ENCODE measurements at regions not wholly inside any gene's neighbourhood (a gene's known extent, or its start where the extent isn't known, plus 50 kb on each side); places are given as distances from the start of the nearest gene placed in this dataset.
"Not testable (repeated sequence)": the region's sequence is repeated elsewhere in the genome, so short reads cannot be mapped to it uniquely, and the experiment has no call there.

DNA sequence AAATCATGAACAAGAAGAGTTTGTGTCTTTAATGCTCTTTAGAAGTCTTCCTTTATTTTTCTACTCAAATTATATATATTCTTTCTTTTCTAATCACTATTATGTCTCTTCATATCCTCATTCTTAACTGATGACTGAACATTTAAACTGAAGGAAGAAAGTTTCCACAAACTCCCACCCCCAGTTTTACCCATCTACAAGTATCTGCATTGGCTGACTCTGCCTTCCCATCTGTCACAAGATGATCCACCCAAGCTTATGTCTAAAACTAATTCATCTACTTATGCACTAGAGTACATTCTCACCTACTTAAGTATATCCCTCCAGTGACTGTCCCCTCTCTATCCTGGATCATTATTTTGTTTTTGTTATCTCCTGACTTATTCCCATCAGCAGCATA lies 344.5 kb downstream of the PRR16 start:
- TF ChIP-seq, protein P1, sequence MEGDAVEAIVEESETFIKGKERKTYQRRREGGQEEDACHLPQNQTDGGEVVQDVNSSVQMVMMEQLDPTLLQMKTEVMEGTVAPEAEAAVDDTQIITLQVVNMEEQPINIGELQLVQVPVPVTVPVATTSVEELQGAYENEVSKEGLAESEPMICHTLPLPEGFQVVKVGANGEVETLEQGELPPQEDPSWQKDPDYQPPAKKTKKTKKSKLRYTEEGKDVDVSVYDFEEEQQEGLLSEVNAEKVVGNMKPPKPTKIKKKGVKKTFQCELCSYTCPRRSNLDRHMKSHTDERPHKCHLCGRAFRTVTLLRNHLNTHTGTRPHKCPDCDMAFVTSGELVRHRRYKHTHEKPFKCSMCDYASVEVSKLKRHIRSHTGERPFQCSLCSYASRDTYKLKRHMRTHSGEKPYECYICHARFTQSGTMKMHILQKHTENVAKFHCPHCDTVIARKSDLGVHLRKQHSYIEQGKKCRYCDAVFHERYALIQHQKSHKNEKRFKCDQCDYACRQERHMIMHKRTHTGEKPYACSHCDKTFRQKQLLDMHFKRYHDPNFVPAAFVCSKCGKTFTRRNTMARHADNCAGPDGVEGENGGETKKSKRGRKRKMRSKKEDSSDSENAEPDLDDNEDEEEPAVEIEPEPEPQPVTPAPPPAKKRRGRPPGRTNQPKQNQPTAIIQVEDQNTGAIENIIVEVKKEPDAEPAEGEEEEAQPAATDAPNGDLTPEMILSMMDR (conservative IDR thresholded peaks at IDR 0.05), result no peak
- TF ChIP-seq ZFX (IDR thresholded peaks at IDR 0.05), result no peak
- H3K27ac ChIP-seq, result no peak overlapping the region

DNA sequence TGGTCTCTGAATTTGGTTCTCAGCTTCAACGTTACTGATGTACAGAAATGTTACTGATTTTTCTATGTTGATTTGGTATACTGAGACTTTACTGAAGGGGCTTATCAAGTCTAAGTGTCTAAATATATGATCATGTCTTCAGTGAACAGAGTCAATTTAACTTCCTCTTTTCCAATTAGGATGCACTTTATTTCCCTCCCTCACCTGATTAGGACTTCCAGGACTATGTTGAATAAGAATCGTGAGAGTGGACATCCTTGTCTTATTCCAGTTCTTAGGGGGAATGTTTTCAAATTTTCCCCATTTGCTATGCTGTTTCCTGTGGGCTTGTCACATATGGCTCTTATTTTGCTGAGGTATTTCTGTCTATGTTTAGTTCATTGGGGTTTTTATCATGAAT lies 349.5 kb downstream of the PRR16 start:
- TF ChIP-seq, protein P1 (conservative IDR thresholded peaks at IDR 0.05), result no peak
- no peak for TF ChIP-seq ZFX (IDR thresholded peaks at IDR 0.05)
- H3K27ac ChIP-seq, result no peak overlapping the region

DNA sequence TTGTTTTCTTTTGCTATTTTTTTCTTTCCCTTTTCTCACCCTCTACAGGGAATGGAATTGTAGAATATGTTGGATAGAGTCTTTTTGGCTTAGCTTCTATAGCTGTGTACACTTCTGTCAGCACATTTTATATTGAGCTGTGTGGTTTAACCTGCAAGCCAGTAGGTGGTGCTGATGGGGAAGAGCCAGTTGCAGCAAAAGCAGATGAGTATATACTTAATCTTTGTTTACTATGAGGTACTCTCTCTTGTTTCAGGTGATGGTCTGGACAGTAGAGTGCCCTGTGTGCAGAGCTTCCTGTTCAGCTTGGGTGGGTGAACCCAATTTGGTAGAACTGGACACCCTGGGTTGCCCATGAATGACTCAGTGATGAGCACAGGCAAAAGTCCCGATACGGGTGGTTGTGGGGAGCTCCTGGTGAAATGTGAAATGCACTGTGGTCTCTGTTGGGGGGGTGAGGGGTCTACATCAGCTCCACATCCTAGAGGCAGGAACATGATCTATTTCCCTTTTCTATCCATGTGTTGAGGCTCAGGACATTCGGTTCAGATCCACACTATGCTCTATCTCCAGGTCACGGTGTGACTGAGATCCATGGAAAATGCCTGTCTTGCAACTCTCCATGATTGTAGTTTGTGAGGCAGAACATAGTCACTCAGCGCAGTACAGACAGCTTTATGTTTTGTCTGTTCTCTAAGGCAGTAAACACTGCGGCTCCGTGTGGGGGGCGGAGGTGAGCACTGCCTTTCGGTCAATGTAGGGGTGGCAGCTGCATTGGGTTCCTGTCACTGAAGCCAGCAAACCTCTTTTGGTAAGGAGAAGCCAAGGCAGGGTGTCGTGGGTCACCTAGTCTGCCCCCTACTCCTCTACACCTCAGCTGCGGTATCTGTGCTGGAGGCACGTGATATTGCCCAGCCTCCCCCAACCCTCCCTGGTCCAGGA lies 353.2 kb downstream of the PRR16 start:
- H3K27ac ChIP-seq, result no peak overlapping the region
- TF ChIP-seq, protein P1 (conservative IDR thresholded peaks at IDR 0.05), result peak; percentile 78
- no peak for TF ChIP-seq ZFX (IDR thresholded peaks at IDR 0.05)

DNA sequence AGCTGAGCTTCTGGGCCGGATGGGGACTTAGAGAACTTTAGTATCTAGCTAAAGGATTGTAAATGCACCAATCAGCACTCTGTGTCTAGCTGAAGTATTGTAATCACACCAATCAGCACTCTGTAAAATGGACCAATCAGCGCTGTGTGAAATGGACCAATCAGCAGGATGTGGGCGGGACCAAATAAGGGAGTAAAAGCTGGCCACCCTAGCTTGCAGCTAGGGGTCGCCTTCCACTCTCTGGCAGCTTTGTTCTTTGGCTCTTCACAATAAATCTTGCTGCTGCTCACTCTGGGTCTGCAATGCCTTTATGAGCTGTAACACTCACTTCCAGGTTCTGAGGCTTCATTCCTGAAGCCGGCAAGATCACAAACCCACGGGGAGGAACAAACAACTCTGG lies 354.0 kb downstream of the PRR16 start:
- no peak for TF ChIP-seq ZFX (IDR thresholded peaks at IDR 0.05)
- TF ChIP-seq, protein P1 (conservative IDR thresholded peaks at IDR 0.05), result no peak
- no peak overlapping the region for H3K27ac ChIP-seq

DNA sequence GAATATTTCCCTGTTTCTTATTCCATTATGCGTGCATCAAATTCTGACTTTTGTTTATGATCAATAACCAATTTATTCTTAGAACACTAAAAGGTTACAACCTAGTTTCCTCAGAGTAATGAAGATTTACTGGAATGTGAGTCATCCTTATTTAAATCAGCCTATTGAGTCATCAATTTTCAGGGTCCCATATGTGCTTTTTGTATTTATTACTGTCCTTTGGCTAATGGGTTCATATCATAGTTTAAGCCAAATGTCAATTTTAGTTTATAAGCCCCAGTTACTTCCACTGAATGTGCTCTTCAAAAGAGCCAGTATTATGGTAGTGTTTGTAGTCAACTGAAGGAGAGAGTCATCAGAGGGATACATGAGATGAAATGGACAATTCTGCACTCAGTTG lies 359.2 kb downstream of the PRR16 start:
- TF ChIP-seq ZFX (IDR thresholded peaks at IDR 0.05), result no peak
- TF ChIP-seq, protein P1 (conservative IDR thresholded peaks at IDR 0.05), result no peak
- no peak overlapping the region for H3K27ac ChIP-seq

DNA sequence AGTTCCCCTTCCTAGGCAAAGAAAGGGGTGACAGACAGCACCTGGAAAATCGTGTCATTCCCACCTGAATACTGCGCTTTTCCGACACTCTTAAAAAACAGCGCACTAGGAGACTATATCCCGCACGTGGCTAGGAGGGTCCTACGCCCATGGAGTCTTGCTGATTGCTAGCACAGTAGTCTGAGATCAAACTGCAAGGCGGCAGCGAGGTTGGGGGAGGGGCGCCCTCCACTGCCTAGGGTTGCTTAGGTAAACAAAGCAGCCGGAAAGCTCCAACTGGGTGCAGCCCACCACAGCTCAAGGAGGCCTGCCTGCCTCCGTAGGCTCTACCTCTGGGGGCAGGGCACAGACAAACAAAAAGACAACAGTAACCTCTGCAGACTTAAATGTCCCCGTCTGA lies 367.5 kb downstream of the PRR16 start:
- H3K27ac ChIP-seq, result not testable (repeated sequence)

DNA sequence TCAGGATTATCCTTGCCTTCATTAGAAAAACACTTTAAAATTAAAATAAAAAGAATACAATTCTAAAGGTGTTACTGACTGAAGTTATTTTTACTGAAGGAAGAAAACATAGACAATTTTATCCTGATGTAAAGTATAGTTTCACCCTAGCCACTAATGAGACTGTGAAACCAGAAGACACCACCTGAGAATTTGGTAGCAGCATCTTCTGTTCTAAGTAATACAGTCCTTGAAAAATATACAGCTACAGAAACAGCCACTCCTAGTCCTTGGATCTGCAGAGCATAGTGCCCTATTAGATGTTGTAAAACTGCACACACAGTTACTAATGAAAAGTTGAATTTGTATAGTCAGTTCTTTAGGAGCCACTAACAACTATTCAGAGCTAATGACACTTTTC lies 377.7 kb downstream of the PRR16 start:
- TF ChIP-seq, protein P1 (conservative IDR thresholded peaks at IDR 0.05), result no peak
- TF ChIP-seq ZFX (IDR thresholded peaks at IDR 0.05), result no peak
- no peak overlapping the region for H3K27ac ChIP-seq

Measured in C4-2B (cell line).